Keratinocyte (primary cell): ENCODE measurements at regions not wholly inside any gene's neighbourhood (a gene's known extent, or its start where the extent isn't known, plus 50 kb on each side); places are given as distances from the start of the nearest gene placed in this dataset.

ENCODE experiments used
- DNase-seq: peaks from one replicate; pipeline ENCODE4 v3.0.0-alpha.2; 2011; ENCODE audit warnings: low read depth, missing footprints, low spot score
- FAIRE-seq: peaks from 2 replicates; lab custom pipeline; 2011; peaks lifted over from hg19 to GRCh38; lab: Jason Lieb, UNC
- H2AFZ ChIP-seq: 2 replicates; pipeline ENCODE4 v1.6.0; 2012; ENCODE audit warnings: low read length, control low read depth, inconsistent platforms; ENCODE audit not compliant: control insufficient read depth
- H3K27ac ChIP-seq: 2 replicates; pipeline ENCODE4 v1.5.1; 2011; ENCODE audit warnings: low read length; ENCODE audit not compliant: control insufficient read depth, insufficient read depth
- H3K27me3 ChIP-seq: 3 replicates; pipeline ENCODE4 v1.6.0; 2011; ENCODE audit warnings: low read length; ENCODE audit not compliant: control insufficient read depth, insufficient read depth; ENCODE audit errors: extremely low read depth
- H3K36me3 ChIP-seq, 2 experiments: 2 replicates in 1 of 2; 3 replicates in 1 of 2; pipeline ENCODE4 v1.5.1; 2011; ENCODE audit warnings: low read length in 2 of 2, mild to moderate bottlenecking in 1 of 2; ENCODE audit not compliant: control insufficient read depth in 2 of 2, insufficient read depth in 2 of 2; ENCODE audit errors: extremely low read depth in 1 of 2
- H3K4me1 ChIP-seq: 3 replicates; pipeline ENCODE4 v1.5.1; 2011; ENCODE audit warnings: low read length; ENCODE audit not compliant: control insufficient read depth, insufficient read depth; ENCODE audit errors: extremely low read depth
- H3K4me2 ChIP-seq: 3 replicates; pipeline ENCODE4 v1.6.0; 2011; ENCODE audit warnings: low read depth, low read length; ENCODE audit not compliant: control insufficient read depth, insufficient read depth; ENCODE audit errors: extremely low read depth
- H3K4me3 ChIP-seq, 3 experiments: fragments of 200-600 bp in 1 of 3; sonication (generic) in 1 of 3; 2 replicates in 2 of 3; 3 replicates in 1 of 3; pipeline ENCODE4 v1.5.1; 2011 to 2016; ENCODE audit warnings: low read length in 3 of 3, mild to moderate bottlenecking in 3 of 3, control low read depth in 2 of 3, inconsistent platforms in 1 of 3, low read depth in 1 of 3, mixed read lengths in 1 of 3, mixed run types in 1 of 3, moderate library complexity in 1 of 3; ENCODE audit not compliant: control insufficient read depth in 2 of 3, insufficient read depth in 2 of 3; ENCODE audit errors: extremely low read depth in 1 of 3
- H3K79me2 ChIP-seq: 2 replicates; pipeline ENCODE4 v1.6.0; 2012; ENCODE audit warnings: low read length; ENCODE audit not compliant: control insufficient read depth, insufficient read depth
- H3K9ac ChIP-seq: 3 replicates; pipeline ENCODE4 v1.6.0; 2011; ENCODE audit warnings: low read length; ENCODE audit not compliant: control insufficient read depth, insufficient read depth; ENCODE audit errors: extremely low read depth
- H3K9me1 ChIP-seq: 3 replicates; pipeline ENCODE4 v1.6.0; 2011; ENCODE audit warnings: low read length; ENCODE audit not compliant: control insufficient read depth, insufficient read depth; ENCODE audit errors: extremely low read depth
- H3K9me3 ChIP-seq: 2 replicates; pipeline ENCODE4 v1.5.1; 2012; ENCODE audit warnings: low read depth, low read length; ENCODE audit not compliant: control insufficient read depth
- H4K20me1 ChIP-seq: 3 replicates; pipeline ENCODE4 v1.6.0; 2011; ENCODE audit warnings: low read length; ENCODE audit not compliant: control insufficient read depth, insufficient read depth; ENCODE audit errors: extremely low read depth
- CTCF ChIP-seq, 3 experiments: IDR thresholded peaks in 1 of 3; conservative IDR thresholded peaks in 1 of 3; optimal IDR thresholded peaks in 1 of 3; 2 replicates in 2 of 3; 3 replicates in 1 of 3; pipeline versions ENCODE3 to v1.5.1; 2011; ENCODE audit warnings: low read length in 3 of 3, mild to moderate bottlenecking in 3 of 3, moderate library complexity in 2 of 3, control low read depth in 1 of 3, inconsistent platforms in 1 of 3; ENCODE audit not compliant: insufficient read depth in 2 of 3; ENCODE audit errors: extremely low read depth in 1 of 3
- EZH2 ChIP-seq: IDR thresholded peaks from one replicate; pipeline ENCODE4 v1.6.1; 2012; ENCODE audit warnings: inconsistent platforms, mild to moderate bottlenecking, low read length, moderate library complexity
- dilution Hi-C: fragments of 300-500 bp; cut with MboI; formaldehyde crosslinking; loops from one replicate; pipeline ENCODE4 v1.7.0; 2020; ENCODE audit warnings: low sequenced_read_pairs; ENCODE audit not compliant: extremely low pct_ligation_motif_present

- TF ChIP-seq EZH2 (no peak), CTCF (optimal IDR thresholded peaks at IDR 0.05 in 1 of 3, IDR thresholded peaks at IDR 0.05 in 1 of 3, conservative IDR thresholded peaks at IDR 0.05 in 1 of 3; ENCODE audit: extremely low read depth in 1 of 3, insufficient read depth in 2 of 3, low read length in 3 of 3) (no peak)
- FAIRE-seq (no peak), DNase-seq (no peak)
- Histone ChIP-seq H3K9me3 (peaks cover 2% of the 10 kb centered on the region), H2AFZ (no peak overlapping the region), H4K20me1 (no peaks in the 10 kb centered on the region), H3K4me1 (peaks cover 7% of the 10 kb centered on the region), H3K27ac (no peak overlapping the region), H3K9ac (no peak overlapping the region), H3K79me2 (no peaks in the 10 kb centered on the region), H3K4me3 (no peak overlapping the region), H3K9me1 (no peaks in the 10 kb centered on the region), H3K36me3 (no peaks in the 10 kb centered on the region), H3K4me2 (no peak overlapping the region), H3K27me3 (no peaks in the 10 kb centered on the region)
- dilution Hi-C loops, result no loop called here
These were observed 232.3 kb upstream of the GMDS start for GRCh38 chr6:2477666-2478065.

GRCh38 chr6:2477250-2477649 is 231.8 kb upstream of the GMDS start:
- H3K79me2 ChIP-seq, result no peaks in the 10 kb centered on the region
- H3K4me3 ChIP-seq, result no peak overlapping the region
- H2AFZ ChIP-seq, result no peak overlapping the region
- no peaks in the 10 kb centered on the region for H4K20me1 ChIP-seq
- H3K9me3 ChIP-seq, result no peaks in the 10 kb centered on the region
- FAIRE-seq (no peak), DNase-seq (no peak)
- H3K27me3 ChIP-seq, result no peaks in the 10 kb centered on the region
- peaks cover 7% of the 10 kb centered on the region for H3K4me1 ChIP-seq
- H3K36me3 ChIP-seq, result no peaks in the 10 kb centered on the region
- no peak overlapping the region for H3K27ac ChIP-seq
- H3K9me1 ChIP-seq, result no peaks in the 10 kb centered on the region
- no peak overlapping the region for H3K4me2 ChIP-seq
- dilution Hi-C loops, result no loop called here
- TF ChIP-seq EZH2, result no peak
- TF ChIP-seq CTCF (optimal IDR thresholded peaks at IDR 0.05 in 1 of 3, IDR thresholded peaks at IDR 0.05 in 1 of 3, conservative IDR thresholded peaks at IDR 0.05 in 1 of 3; ENCODE audit: extremely low read depth in 1 of 3, insufficient read depth in 2 of 3, low read length in 3 of 3), result no peak
- H3K9ac ChIP-seq, result no peak overlapping the region
